Natural killer cell (primary cell): ENCODE measurements at regions not wholly inside any gene's neighbourhood (a gene's known extent, or its start where the extent isn't known, plus 50 kb on each side); places are given as distances from the start of the nearest gene placed in this dataset.

Source experiments
- ATAC-seq, 3 donors: fragments of 150-1000 bp in 2 of 3; fragments of 200-7000 bp in 1 of 3; cut with Tn5 transposase; 1 replicate in 1 of 3; 2 replicates in 2 of 3; pipeline ENCODE4 v1.10.0; 2021; ENCODE audit warnings: mild to moderate bottlenecking in 2 of 3, moderate library complexity in 2 of 3
- DNase-seq, 2 donors: peaks; one replicate each; pipeline versions ENCODE4 v3.0.0 to v3.0.0-alpha.2; 2013 to 2021; ENCODE audit warnings: mixed read lengths in 1 of 2
- H3K27ac ChIP-seq: one replicate; pipeline ENCODE4 v1.5.1; 2013; ENCODE audit warnings: mild to moderate bottlenecking, low read length
- H3K27me3 ChIP-seq: one replicate; pipeline ENCODE4 v1.6.1; 2013; ENCODE audit warnings: low read length; ENCODE audit not compliant: control insufficient read depth, insufficient read depth
- H3K36me3 ChIP-seq: one replicate; pipeline ENCODE4 v1.6.1; 2013; ENCODE audit warnings: low read length; ENCODE audit not compliant: control insufficient read depth, insufficient read depth
- H3K4me1 ChIP-seq: one replicate; pipeline ENCODE4 v1.6.1; 2013; ENCODE audit warnings: low read length; ENCODE audit not compliant: control insufficient read depth, insufficient read depth
- H3K4me3 ChIP-seq: one replicate; pipeline ENCODE4 v1.5.1; 2013; ENCODE audit warnings: low read length
- H3K9me3 ChIP-seq: one replicate; pipeline ENCODE4 v1.6.1; 2013; ENCODE audit warnings: low read length; ENCODE audit not compliant: control insufficient read depth, insufficient read depth
- H3K27ac Mint-ChIP-seq, 2 donors: one replicate each; pipeline ENCODE4 v1.8.0; 2022; ENCODE audit warnings: mild to moderate bottlenecking in 2 of 2, mixed read lengths in 2 of 2, moderate library complexity in 1 of 2
- H3K27me3 Mint-ChIP-seq, 2 donors: one replicate each; pipeline ENCODE4 v1.8.0; 2022; ENCODE audit warnings: low read depth in 2 of 2, mixed read lengths in 2 of 2
- H3K36me3 Mint-ChIP-seq: one replicate; pipeline ENCODE4 v1.8.0; 2022; ENCODE audit warnings: mixed read lengths
- H3K4me1 Mint-ChIP-seq, 2 donors: one replicate each; pipeline ENCODE4 v1.8.0; 2022; ENCODE audit warnings: mixed read lengths in 2 of 2
- H3K4me3 Mint-ChIP-seq: one replicate; pipeline ENCODE4 v1.8.0; 2022; ENCODE audit warnings: mild to moderate bottlenecking, moderate library complexity, mixed read lengths
- H3K9me3 Mint-ChIP-seq, 2 donors: one replicate each; pipeline ENCODE4 v1.8.0; 2022; ENCODE audit warnings: mixed read lengths in 2 of 2
- WGBS: methylation state at CpG from one replicate; pipeline ENCODE4 v1.1.7; 2013; ENCODE audit warnings: missing lambda C conversion rate; ENCODE audit not compliant: insufficient coverage; 5-methylcytosine and 5-hydroxymethylcytosine counted together
- intact Hi-C: fragments of 100-400 bp; cut with micrococcal nuclease; formaldehyde crosslinking; loops from one replicate; pipeline ENCODE4 v1.14.2; 2022
- TF ChIP-seq, protein P1 (sequence below): fragments of 200-600 bp; IDR thresholded peaks from one replicate; pipeline ENCODE4 v1.8.0; 2022; ENCODE audit warnings: antibody characterized with exemption

DNA sequence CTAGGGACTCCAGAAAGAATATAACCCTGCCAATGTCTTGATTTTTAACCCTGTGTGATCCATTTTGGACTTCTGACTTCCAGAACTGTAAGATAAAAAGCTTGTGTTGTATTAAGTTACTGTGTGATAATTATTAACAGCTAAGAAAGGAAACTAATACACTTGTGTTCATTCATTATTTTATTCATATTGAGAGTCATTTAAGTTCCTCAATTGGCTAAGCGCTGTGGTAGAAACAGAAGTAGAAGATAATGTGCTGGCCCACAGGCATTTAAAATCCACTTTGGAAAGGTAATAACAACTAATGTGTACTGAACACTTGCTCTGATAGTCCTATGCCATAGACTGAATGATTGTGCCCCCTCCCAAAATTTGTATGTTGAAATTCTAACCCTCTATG, 471.7 kb upstream of the GHITM start:
- H3K27me3 ChIP-seq: no peaks in the 10 kb centered on the region
- H3K4me1 ChIP-seq: no peaks in the 10 kb centered on the region
- Mint-ChIP-seq H3K4me1 (no peaks in the 10 kb centered on the region), H3K4me3 (no peak overlapping the region), H3K27ac (no peak overlapping the region), H3K36me3 (no peaks in the 10 kb centered on the region), H3K27me3 (no peaks in the 10 kb centered on the region), H3K9me3 (peaks cover 2 to 8% of the 10 kb centered on the region in 2 donors)
- no peak overlapping the region for H3K27ac ChIP-seq
- ATAC-seq (no peak), DNase-seq (no peak)
- intact Hi-C loops: no loop called here
- TF ChIP-seq, protein P1, sequence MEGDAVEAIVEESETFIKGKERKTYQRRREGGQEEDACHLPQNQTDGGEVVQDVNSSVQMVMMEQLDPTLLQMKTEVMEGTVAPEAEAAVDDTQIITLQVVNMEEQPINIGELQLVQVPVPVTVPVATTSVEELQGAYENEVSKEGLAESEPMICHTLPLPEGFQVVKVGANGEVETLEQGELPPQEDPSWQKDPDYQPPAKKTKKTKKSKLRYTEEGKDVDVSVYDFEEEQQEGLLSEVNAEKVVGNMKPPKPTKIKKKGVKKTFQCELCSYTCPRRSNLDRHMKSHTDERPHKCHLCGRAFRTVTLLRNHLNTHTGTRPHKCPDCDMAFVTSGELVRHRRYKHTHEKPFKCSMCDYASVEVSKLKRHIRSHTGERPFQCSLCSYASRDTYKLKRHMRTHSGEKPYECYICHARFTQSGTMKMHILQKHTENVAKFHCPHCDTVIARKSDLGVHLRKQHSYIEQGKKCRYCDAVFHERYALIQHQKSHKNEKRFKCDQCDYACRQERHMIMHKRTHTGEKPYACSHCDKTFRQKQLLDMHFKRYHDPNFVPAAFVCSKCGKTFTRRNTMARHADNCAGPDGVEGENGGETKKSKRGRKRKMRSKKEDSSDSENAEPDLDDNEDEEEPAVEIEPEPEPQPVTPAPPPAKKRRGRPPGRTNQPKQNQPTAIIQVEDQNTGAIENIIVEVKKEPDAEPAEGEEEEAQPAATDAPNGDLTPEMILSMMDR: no peak
- no peak overlapping the region for H3K4me3 ChIP-seq
- no peaks in the 10 kb centered on the region for H3K9me3 ChIP-seq
- WGBS: no CpG with 5 or more reads among the region's 1 CpG
- no peaks in the 10 kb centered on the region for H3K36me3 ChIP-seq

DNA sequence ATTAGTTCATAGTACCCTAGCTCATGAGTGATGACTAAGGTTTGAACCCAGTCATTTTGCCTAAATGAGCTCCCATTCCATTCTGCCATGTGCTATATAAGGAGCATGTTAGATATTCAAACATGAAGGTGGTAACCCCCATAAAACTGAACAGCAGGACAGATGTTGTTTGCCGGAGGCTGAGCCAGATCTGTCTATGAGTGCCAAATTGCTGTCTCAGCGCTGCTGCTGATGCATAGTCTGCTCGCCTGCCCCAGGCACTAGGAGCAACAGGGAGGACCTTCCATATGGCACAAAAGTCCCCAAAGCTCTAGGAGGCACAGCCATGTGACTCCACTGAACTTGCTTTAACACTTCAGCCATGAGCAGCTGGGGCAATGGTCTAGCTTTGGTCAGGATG, 466.0 kb upstream of the GHITM start:
- no peaks in the 10 kb centered on the region for H3K36me3 ChIP-seq
- ATAC-seq: no peak
- H3K27ac Mint-ChIP-seq: no peak overlapping the region
- H3K27ac ChIP-seq: no peak overlapping the region
- H3K27me3 Mint-ChIP-seq: no peaks in the 10 kb centered on the region
- no peaks in the 10 kb centered on the region for H3K9me3 ChIP-seq
- no peak overlapping the region for H3K4me3 Mint-ChIP-seq
- no peaks in the 10 kb centered on the region for H3K4me1 Mint-ChIP-seq
- H3K27me3 ChIP-seq: no peaks in the 10 kb centered on the region
- intact Hi-C loops: no loop called here
- TF ChIP-seq, protein P1: no peak
- H3K4me3 ChIP-seq: no peak overlapping the region
- 84% methylated on average over 3 of the region's 3 CpGs for WGBS
- peaks cover 2 to 8% of the 10 kb centered on the region in 2 donors for H3K9me3 Mint-ChIP-seq
- H3K36me3 Mint-ChIP-seq: no peaks in the 10 kb centered on the region
- no peak for DNase-seq
- no peaks in the 10 kb centered on the region for H3K4me1 ChIP-seq

DNA sequence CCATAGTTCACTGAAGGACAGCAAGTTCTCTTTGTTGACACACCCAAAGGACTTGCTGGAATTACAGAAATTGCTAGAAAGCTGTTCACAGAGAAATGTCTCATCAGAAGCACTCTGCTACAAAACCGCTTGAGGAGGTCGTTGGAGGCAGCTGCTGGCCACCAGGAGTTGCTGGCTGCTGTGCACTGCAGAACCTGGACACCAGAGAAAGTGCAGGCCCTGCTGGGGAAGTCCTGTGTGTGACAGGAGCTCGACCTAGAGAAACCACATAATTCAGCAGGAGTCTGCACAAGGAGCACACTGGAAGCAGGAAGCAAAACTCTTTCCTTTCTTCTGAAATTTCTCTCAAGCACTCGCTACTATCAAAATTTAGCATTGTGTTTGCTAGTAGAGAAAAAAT, 461.5 kb upstream of the GHITM start:
- WGBS: 25% methylated on average over 3 of the region's 4 CpGs
- no peak for ATAC-seq

DNA sequence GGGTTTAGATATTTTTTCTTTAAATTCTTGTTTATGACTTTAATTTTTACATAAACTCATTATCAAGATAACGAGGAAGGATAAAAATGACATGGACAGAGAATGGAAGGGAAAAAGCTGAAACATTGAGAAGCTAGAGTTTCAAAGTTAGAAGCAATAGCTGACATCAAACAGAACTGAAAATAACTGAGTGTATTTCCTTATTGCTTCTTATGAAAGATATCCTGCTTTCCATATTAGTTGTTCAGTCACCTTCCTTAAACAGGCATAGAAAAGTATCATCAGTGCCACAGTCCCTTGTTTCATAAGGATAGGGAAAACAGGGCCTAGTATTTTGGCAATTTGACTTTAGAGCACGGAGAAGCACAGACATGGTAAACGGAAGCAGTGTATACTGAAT, 460.5 kb upstream of the GHITM start:
- 78% methylated on average over 3 of the region's 3 CpGs for WGBS
- Histone ChIP-seq H3K4me3 (no peak overlapping the region), H3K9me3 (no peaks in the 10 kb centered on the region), H3K27ac (no peak overlapping the region), H3K4me1 (no peaks in the 10 kb centered on the region), H3K36me3 (no peaks in the 10 kb centered on the region), H3K27me3 (no peaks in the 10 kb centered on the region)
- H3K4me3 Mint-ChIP-seq: no peak overlapping the region
- no peaks in the 10 kb centered on the region for H3K4me1 Mint-ChIP-seq
- DNase-seq (no peak), ATAC-seq (no peak)
- no peaks in the 10 kb centered on the region for H3K36me3 Mint-ChIP-seq
- TF ChIP-seq, protein P1: no peak
- intact Hi-C loops: no loop called here
- H3K9me3 Mint-ChIP-seq: peaks cover 2 to 3% of the 10 kb centered on the region in 2 donors
- no peaks in the 10 kb centered on the region for H3K27me3 Mint-ChIP-seq
- no peak overlapping the region for H3K27ac Mint-ChIP-seq

More for the DNA sequence above, 461.5 kb upstream of the GHITM start:
- Histone ChIP-seq H3K4me3 (no peak overlapping the region), H3K4me1 (no peaks in the 10 kb centered on the region), H3K27me3 (no peaks in the 10 kb centered on the region), H3K27ac (no peak overlapping the region), H3K9me3 (no peaks in the 10 kb centered on the region), H3K36me3 (no peaks in the 10 kb centered on the region)
- no peak overlapping the region for H3K27ac Mint-ChIP-seq
- H3K27me3 Mint-ChIP-seq: no peaks in the 10 kb centered on the region
- intact Hi-C loops: no loop called here
- H3K4me3 Mint-ChIP-seq: no peak overlapping the region
- H3K9me3 Mint-ChIP-seq: peaks cover 2 to 3% of the 10 kb centered on the region in 2 donors
- H3K4me1 Mint-ChIP-seq: no peaks in the 10 kb centered on the region
- H3K36me3 Mint-ChIP-seq: no peaks in the 10 kb centered on the region
- TF ChIP-seq, protein P1: no peak
- DNase-seq: no peak
